NOMO-1 treated with dmso at 0.1 percent for 144 hours (cell line): ENCODE measurements at regions not wholly inside any gene's neighbourhood (a gene's known extent, or its start where the extent isn't known, plus 50 kb on each side); places are given as distances from the start of the nearest gene placed in this dataset.

ENCODE experiments used
- DNase-seq: peaks from one replicate; lab custom pipeline; 2025; ENCODE audit not compliant: unreplicated experiment; lab: John Stamatoyannopoulos, UW

GRCh38 chr19:31910224-31910623 is 435.2 kb upstream of the ZNF507 start:
- DNase-seq: no peak

- DNase-seq: no peak
Observed at GRCh38 chr19:31911577-31911976, 433.8 kb upstream of the ZNF507 start.

- DNase-seq: no peak
Observed at GRCh38 chr19:31913103-31913661, 432.2 kb upstream of the ZNF507 start.

GRCh38 chr19:31930401-31930800 is 415.0 kb upstream of the ZNF507 start:
- DNase-seq: no peak

GRCh38 chr19:31937983-31938382 is 407.4 kb upstream of the ZNF507 start:
- DNase-seq: no peak

- no peak for DNase-seq
Observed at GRCh38 chr19:31938675-31939074, 406.7 kb upstream of the ZNF507 start.

GRCh38 chr19:31940396-31940795 is 405.0 kb upstream of the ZNF507 start:
- no peak for DNase-seq

- DNase-seq: no peak
Observed at GRCh38 chr19:31943191-31943661, 402.2 kb upstream of the ZNF507 start.

GRCh38 chr19:31943778-31944177 is 401.6 kb upstream of the ZNF507 start:
- no peak for DNase-seq

GRCh38 chr19:31944326-31944725 is 401.1 kb upstream of the ZNF507 start:
- no peak for DNase-seq

- no peak for DNase-seq
Observed at GRCh38 chr19:31946491-31946890, 398.9 kb upstream of the ZNF507 start.

- DNase-seq: no peak
Observed at GRCh38 chr19:31947436-31948115, 397.8 kb upstream of the ZNF507 start.

GRCh38 chr19:31952693-31953092 is 392.7 kb upstream of the ZNF507 start:
- DNase-seq: no peak

GRCh38 chr19:31955061-31955460 is 390.3 kb upstream of the ZNF507 start:
- DNase-seq: no peak

GRCh38 chr19:31955884-31956283 is 389.5 kb upstream of the ZNF507 start:
- DNase-seq: no peak

GRCh38 chr19:31956771-31957392 is 388.5 kb upstream of the ZNF507 start:
- no peak for DNase-seq

GRCh38 chr19:31957711-31958110 is 387.7 kb upstream of the ZNF507 start:
- DNase-seq: no peak

GRCh38 chr19:31959527-31960018 is 385.8 kb upstream of the ZNF507 start:
- DNase-seq: no peak

- DNase-seq: no peak
Observed at GRCh38 chr19:31960474-31960873, 384.9 kb upstream of the ZNF507 start.

- no peak for DNase-seq
Observed at GRCh38 chr19:31961191-31961590, 384.2 kb upstream of the ZNF507 start.

GRCh38 chr19:31961667-31962066 is 383.7 kb upstream of the ZNF507 start:
- DNase-seq: no peak

GRCh38 chr19:31962561-31962996 is 382.8 kb upstream of the ZNF507 start:
- DNase-seq: no peak
